Lower leg skin (tissue), 4 donors: ENCODE measurements at regions not wholly inside any gene's neighbourhood (a gene's known extent, or its start where the extent isn't known, plus 50 kb on each side); places are given as distances from the start of the nearest gene placed in this dataset.

ENCODE experiments used
- DNase-seq, 2 donors: peaks; one replicate each; pipeline ENCODE4 v3.0.0-alpha.2; 2019; ENCODE audit warnings: low spot score in 2 of 2
- H3K4me3 ChIP-seq: fragments of 200-600 bp; sonication (generic); 2 replicates; pipeline ENCODE4 v1.5.1; 2017; ENCODE audit warnings: mild to moderate bottlenecking, low read depth; ENCODE audit not compliant: poor library complexity, severe bottlenecking
- CTCF ChIP-seq, 3 donors: fragments of 450-650 bp; IDR thresholded peaks; one replicate each; pipeline ENCODE4 v1.5.1; 2016; ENCODE audit warnings: antibody characterized with exemption in 3 of 3, mild to moderate bottlenecking in 3 of 3, moderate library complexity in 2 of 3
- POLR2A ChIP-seq, 2 donors: fragments of 450-650 bp; IDR thresholded peaks; one replicate each; pipeline ENCODE4 v1.6.1; 2016 to 2017; ENCODE audit warnings: antibody characterized with exemption in 2 of 2, mild to moderate bottlenecking in 1 of 2, moderate library complexity in 1 of 2
- WGBS, 2 donors: methylation state at CpG; one replicate each; pipeline ENCODE4 v1.1.5; 2018; 5-methylcytosine and 5-hydroxymethylcytosine counted together
- intact Hi-C: fragments of 100-400 bp; cut with DNase I; formaldehyde crosslinking; loops from one replicate; pipeline ENCODE4 v1.15.0; 2023; ENCODE audit warnings: low total_unique reads

GRCh38 chr18:46335534-46336101 lies 231.4 kb downstream of the HAUS1 start:
- no peak overlapping the region for H3K4me3 ChIP-seq
- TF ChIP-seq CTCF (IDR thresholded peaks at IDR 0.05) (no peak), POLR2A (IDR thresholded peaks at IDR 0.05) (no peak)
- WGBS, 2 donors, result 14 to 15% methylated on average over 15 of the region's 15 CpGs
- intact Hi-C loops, result no loop called here
- no peak for DNase-seq

GRCh38 chr18:46336278-46337111 lies 232.3 kb downstream of the HAUS1 start:
- DNase-seq, result no peak
- H3K4me3 ChIP-seq, result no peak overlapping the region
- intact Hi-C loops, result no loop called here
- 48 to 53% methylated on average over 8 of the region's 8 CpGs for WGBS, 2 donors
- TF ChIP-seq CTCF (IDR thresholded peaks at IDR 0.05) (no peak), POLR2A (IDR thresholded peaks at IDR 0.05) (no peak)

- no peak for DNase-seq
- intact Hi-C loops, result no loop called here
- no peak overlapping the region for H3K4me3 ChIP-seq
- no peak for TF ChIP-seq POLR2A (IDR thresholded peaks at IDR 0.05)
- no peak for TF ChIP-seq CTCF (IDR thresholded peaks at IDR 0.05)
- WGBS, 2 donors, result 87% methylated on average over 10 of the region's 10 CpGs
Measured at GRCh38 chr18:46337271-46337670, 233.1 kb downstream of the HAUS1 start.

GRCh38 chr18:46338205-46338604 lies 234.0 kb downstream of the HAUS1 start:
- intact Hi-C loops, result no loop called here

GRCh38 chr18:46338766-46339165 lies 234.6 kb downstream of the HAUS1 start:
- DNase-seq, result no peak
- TF ChIP-seq POLR2A (IDR thresholded peaks at IDR 0.05) (no peak), CTCF (IDR thresholded peaks at IDR 0.05) (no peak)
- no peak overlapping the region for H3K4me3 ChIP-seq
- 76 to 89% methylated on average over 7 of the region's 7 CpGs for WGBS, 2 donors
- intact Hi-C loops, result no loop called here

More at GRCh38 chr18:46338205-46338604, 234.0 kb downstream of the HAUS1 start:
- 70 to 84% methylated on average over 2 of the region's 2 CpGs for WGBS, 2 donors
- no peak for DNase-seq
- no peak overlapping the region for H3K4me3 ChIP-seq
- TF ChIP-seq POLR2A (IDR thresholded peaks at IDR 0.05) (no peak), CTCF (IDR thresholded peaks at IDR 0.05) (no peak)
